HepG2 (cell line): ENCODE measurements at regions not wholly inside any gene's neighbourhood (a gene's known extent, or its start where the extent isn't known, plus 50 kb on each side); places are given as distances from the start of the nearest gene placed in this dataset.

Experiments used
- CTCF ChIP-seq: sonication (generic); formaldehyde crosslinking; IDR thresholded peaks from 2 replicates; pipeline ENCODE4 v1.5.0; 2020; ENCODE audit warnings: mild to moderate bottlenecking, missing genetic modification reagents, moderate library complexity
- JUN ChIP-seq: sonication (generic); formaldehyde crosslinking; IDR thresholded peaks from 2 replicates; pipeline ENCODE4 v1.4.0; 2020; ENCODE audit warnings: mild to moderate bottlenecking, missing genetic modification reagents
- MXI1 ChIP-seq: IDR thresholded peaks from 3 replicates; pipeline ENCODE4 v1.6.1; 2012; ENCODE audit warnings: low read depth, low read length, inconsistent platforms, borderline replicate concordance
- NFRKB ChIP-seq: fragments of 450-650 bp; IDR thresholded peaks from 2 replicates; pipeline ENCODE4 v1.6.1; 2017
- PHB2 ChIP-seq: fragments of 450-650 bp; IDR thresholded peaks from 2 replicates; pipeline ENCODE4 v1.6.1; 2018; ENCODE audit not compliant: partially characterized antibody
- PREB ChIP-seq: sonication (generic); formaldehyde crosslinking; IDR thresholded peaks from 2 replicates; pipeline ENCODE4 v1.4.0; 2020; ENCODE audit warnings: missing genetic modification reagents
- RAD21 ChIP-seq: fragments of 450-650 bp; formaldehyde crosslinking; IDR thresholded peaks from 2 replicates; pipeline ENCODE4 v1.5.0; 2020; ENCODE audit warnings: mild to moderate bottlenecking
- RBFOX2 ChIP-seq: fragments of 200-400 bp; formaldehyde crosslinking; IDR thresholded peaks from 2 replicates; pipeline ENCODE4 v1.6.1; 2017; ENCODE audit warnings: low read depth, mild to moderate bottlenecking, low read length
- TBL1XR1 ChIP-seq: fragments of 150-350 bp; IDR thresholded peaks from 2 replicates; pipeline ENCODE4 v1.6.1; 2014; ENCODE audit warnings: borderline replicate concordance, low read length; ENCODE audit not compliant: partially characterized antibody
- TCF12 ChIP-seq, 2 experiments: fragments of 450-650 bp in 1 of 2; sonication (generic) in 1 of 2; formaldehyde crosslinking in 1 of 2; IDR thresholded peaks; 2 replicates each; pipeline versions ENCODE4 v1.6.1 to v1.8.0; 2017 to 2022; ENCODE audit warnings: antibody characterized with exemption in 1 of 2, mild to moderate bottlenecking in 1 of 2, missing genetic modification reagents in 1 of 2, moderate library complexity in 1 of 2
- ZNF276 ChIP-seq: sonication (generic); formaldehyde crosslinking; IDR thresholded peaks from 2 replicates; pipeline ENCODE4 v1.4.0; 2020; ENCODE audit warnings: mild to moderate bottlenecking, low read depth, missing genetic modification reagents
- ZNF839 ChIP-seq: sonication (generic); formaldehyde crosslinking; IDR thresholded peaks from 2 replicates; pipeline ENCODE4 v1.4.0; 2020; ENCODE audit warnings: missing genetic modification reagents, mild to moderate bottlenecking, borderline replicate concordance

GRCh38 chr6:82073484-82073883 lies 174.1 kb downstream of the IBTK start:
- no peak for TF ChIP-seq TBL1XR1
- no peak for TF ChIP-seq CTCF (CRISPR knock-in tag)
- no peak for TF ChIP-seq ZNF276
- TF ChIP-seq RBFOX2, result no peak
- no peak for TF ChIP-seq ZNF839 (CRISPR knock-in tag)
- no peak for TF ChIP-seq PHB2
- no peak for TF ChIP-seq TCF12 (IDR thresholded peaks at IDR 0.05)
- no peak for TF ChIP-seq TCF12 (CRISPR knock-in tag; IDR thresholded peaks at IDR 0.05)
- TF ChIP-seq MXI1, result no peak
- no peak for TF ChIP-seq NFRKB
- TF ChIP-seq PREB, result no peak
- TF ChIP-seq RAD21, result no peak
- TF ChIP-seq JUN (CRISPR knock-in tag), result no peak
